GM23338 (cell line): ENCODE measurements at regions not wholly inside any gene's neighbourhood (a gene's known extent, or its start where the extent isn't known, plus 50 kb on each side); places are given as distances from the start of the nearest gene placed in this dataset.

ENCODE experiments used
- ATAC-seq: fragments of 200-7000 bp; cut with Tn5 transposase; 3 replicates; pipeline ENCODE4 v1.9.1; 2020
- DNase-seq: peaks from one replicate; pipeline ENCODE4 v3.0.0-alpha.2; 2015; ENCODE audit warnings: low spot score
- H2AFZ ChIP-seq: fragments of 200-600 bp; sonication (generic); 2 replicates; pipeline ENCODE4 v1.8.0; 2016; ENCODE audit warnings: antibody characterized with exemption, mild to moderate bottlenecking, moderate library complexity
- H3F3A ChIP-seq: fragments of 200-600 bp; sonication (generic); replicated peaks from 2 replicates; pipeline ENCODE4 v1.8.0; 2017; ENCODE audit warnings: antibody characterized with exemption, mixed run types, low read depth
- H3K27ac ChIP-seq: fragments of 200-600 bp; sonication (generic); 2 replicates; pipeline ENCODE4 v1.6.1; 2016; ENCODE audit warnings: low read depth
- H3K27me3 ChIP-seq: fragments of 200-600 bp; sonication (generic); 2 replicates; pipeline ENCODE4 v1.8.0; 2016; ENCODE audit warnings: mild to moderate bottlenecking, mixed run types, moderate library complexity; ENCODE audit not compliant: insufficient read depth
- H3K36me3 ChIP-seq: fragments of 200-600 bp; sonication (generic); 2 replicates; pipeline ENCODE4 v1.8.0; 2016; ENCODE audit warnings: mild to moderate bottlenecking; ENCODE audit not compliant: insufficient read depth
- H3K4me1 ChIP-seq: fragments of 200-600 bp; sonication (generic); 2 replicates; pipeline ENCODE4 v1.8.0; 2016; ENCODE audit warnings: mild to moderate bottlenecking, moderate library complexity; ENCODE audit not compliant: insufficient read depth
- H3K4me2 ChIP-seq: fragments of 200-600 bp; sonication (generic); 2 replicates; pipeline ENCODE4 v1.7.1; 2017; ENCODE audit warnings: mixed run types
- H3K4me3 ChIP-seq: fragments of 200-600 bp; sonication (generic); 2 replicates; pipeline ENCODE4 v1.6.1; 2016; ENCODE audit warnings: mixed run types
- H3K79me2 ChIP-seq: fragments of 200-600 bp; sonication (generic); replicated peaks from 2 replicates; pipeline ENCODE4 v1.8.0; 2017; ENCODE audit warnings: mild to moderate bottlenecking; ENCODE audit not compliant: insufficient read depth
- H3K9me2 ChIP-seq: fragments of 200-600 bp; sonication (generic); 2 replicates; pipeline ENCODE4 v1.8.0; 2017; ENCODE audit not compliant: insufficient read depth
- H4K20me1 ChIP-seq: fragments of 200-600 bp; sonication (generic); replicated peaks from 2 replicates; pipeline ENCODE4 v1.8.0; 2017; ENCODE audit warnings: mild to moderate bottlenecking; ENCODE audit not compliant: insufficient read depth
- H3K27ac Mint-ChIP-seq: 2 replicates; pipeline ENCODE4 v1.8.0; 2020; ENCODE audit warnings: inconsistent platforms, mild to moderate bottlenecking, moderate library complexity, mixed read lengths
- H3K27me3 Mint-ChIP-seq: 3 replicates; pipeline ENCODE4 v1.8.0; 2022; ENCODE audit warnings: low read depth, mild to moderate bottlenecking, moderate library complexity, mixed read lengths, inconsistent platforms; ENCODE audit not compliant: insufficient read depth, poor library complexity
- H3K36me3 Mint-ChIP-seq: 3 replicates; pipeline ENCODE4 v1.8.0; 2021; ENCODE audit warnings: low read depth, mild to moderate bottlenecking, inconsistent platforms, moderate library complexity, mixed read lengths
- H3K4me1 Mint-ChIP-seq: 3 replicates; pipeline ENCODE4 v1.8.0; 2020; ENCODE audit warnings: mild to moderate bottlenecking, inconsistent platforms, mixed read lengths
- H3K4me3 Mint-ChIP-seq: 3 replicates; pipeline ENCODE4 v1.8.0; 2021; ENCODE audit warnings: moderate library complexity, mild to moderate bottlenecking, inconsistent platforms, mixed read lengths
- H3K9me3 Mint-ChIP-seq: 3 replicates; pipeline ENCODE4 v1.8.0; 2020; ENCODE audit warnings: moderate library complexity, mild to moderate bottlenecking, inconsistent platforms, mixed read lengths
- CREB1 ChIP-seq: fragments of 250-450 bp; sonication (Bioruptor Pico); IDR thresholded peaks from 2 replicates; pipeline ENCODE4 v1.5.0; 2020; ENCODE audit warnings: low read depth, mild to moderate bottlenecking, moderate library complexity
- EZH2 ChIP-seq: fragments of 200-600 bp; sonication (generic); IDR thresholded peaks from one replicate; pipeline ENCODE4 v1.8.0; 2017; ENCODE audit warnings: antibody characterized with exemption, mild to moderate bottlenecking, low read depth; ENCODE audit not compliant: unreplicated experiment
- EZH2phosphoT487 ChIP-seq: fragments of 200-600 bp; sonication (generic); IDR thresholded peaks from one replicate; pipeline ENCODE4 v1.8.1; 2018; ENCODE audit warnings: antibody characterized with exemption; ENCODE audit not compliant: unreplicated experiment
- JUNB ChIP-seq: IDR thresholded peaks from one replicate; pipeline ENCODE4 v1.6.1; 2016; ENCODE audit warnings: antibody characterized with exemption; ENCODE audit not compliant: unreplicated experiment
- NANOG ChIP-seq: IDR thresholded peaks from 2 replicates; pipeline ENCODE4 v1.6.1; 2016; ENCODE audit warnings: antibody characterized with exemption, borderline replicate concordance
- POLR2AphosphoS5 ChIP-seq: IDR thresholded peaks from 2 replicates; pipeline ENCODE4 v1.6.1; 2016; ENCODE audit warnings: antibody characterized with exemption, low read depth
- STAT1 ChIP-seq: IDR thresholded peaks from one replicate; pipeline ENCODE4 v1.6.1; 2016; ENCODE audit warnings: antibody characterized with exemption; ENCODE audit not compliant: unreplicated experiment
- ZNF114 ChIP-seq: fragments of 250-450 bp; sonication (Bioruptor Pico); IDR thresholded peaks from 2 replicates; pipeline ENCODE4 v1.5.0; 2020; ENCODE audit warnings: mild to moderate bottlenecking, moderate library complexity
- ZNF331 ChIP-seq: fragments of 250-450 bp; sonication (Bioruptor Pico); IDR thresholded peaks from 2 replicates; pipeline ENCODE4 v1.5.0; 2020; ENCODE audit warnings: low read depth, mild to moderate bottlenecking, moderate library complexity
- TF ChIP-seq, protein P1 (sequence below): IDR thresholded peaks from one replicate; pipeline ENCODE4 v1.6.1; 2018; ENCODE audit warnings: antibody characterized with exemption; ENCODE audit not compliant: unreplicated experiment
- TF ChIP-seq, protein P2 (sequence below): IDR thresholded peaks from 2 replicates; pipeline ENCODE4 v1.6.1; 2016; ENCODE audit warnings: antibody characterized with exemption
- TF ChIP-seq, protein P3 (sequence below), 2 experiments: fragments of 200-600 bp in 1 of 2; sonication (generic) in 1 of 2; conservative IDR thresholded peaks; 2 replicates each; pipeline versions ENCODE4 v1.5.1 to v1.6.1; 2016 to 2017; ENCODE audit warnings: antibody characterized with exemption in 2 of 2, low read depth in 2 of 2, mild to moderate bottlenecking in 2 of 2, moderate library complexity in 1 of 2
- TF ChIP-seq, protein P4 (sequence below): fragments of 250-450 bp; sonication (Bioruptor Pico); IDR thresholded peaks from 2 replicates; pipeline ENCODE4 v1.5.0; 2020; ENCODE audit warnings: mild to moderate bottlenecking, moderate library complexity

DNA sequence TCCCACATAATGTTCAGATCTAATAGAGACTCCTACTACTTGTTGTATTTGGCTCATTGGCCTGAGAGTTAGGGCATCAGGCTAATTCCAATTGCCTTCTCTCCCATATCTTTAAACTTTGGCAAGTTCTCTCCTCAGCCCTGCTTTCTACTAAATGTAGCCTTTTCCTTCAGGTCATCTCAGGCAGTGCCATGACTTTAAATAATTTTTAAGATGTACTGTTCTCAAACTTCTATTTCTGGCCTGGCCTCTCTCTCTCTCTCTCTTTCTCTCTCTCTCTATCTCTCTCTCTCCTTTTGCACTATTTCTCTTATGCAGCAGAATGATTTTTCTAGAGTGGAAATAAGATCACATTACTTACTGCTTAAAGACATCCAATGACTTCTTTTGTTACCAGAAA is 114.5 kb upstream of the PAQR3 start:
- H3K4me3 Mint-ChIP-seq, result no peak overlapping the region
- H3K9me2 ChIP-seq, result no peaks in the 10 kb centered on the region
- H3K27me3 ChIP-seq, result no peaks in the 10 kb centered on the region
- H3F3A ChIP-seq, result no peaks in the 10 kb centered on the region
- no peaks in the 10 kb centered on the region for H3K79me2 ChIP-seq
- no peaks in the 10 kb centered on the region for H3K36me3 ChIP-seq
- no peaks in the 10 kb centered on the region for H3K4me1 Mint-ChIP-seq
- no peak overlapping the region for H3K4me3 ChIP-seq
- ATAC-seq (no peak), DNase-seq (no peak)
- no peak overlapping the region for H2AFZ ChIP-seq
- no peaks in the 10 kb centered on the region for H3K4me1 ChIP-seq
- H3K27ac Mint-ChIP-seq, result no peak overlapping the region
- H3K4me2 ChIP-seq, result no peak overlapping the region
- peaks cover 3% of the 10 kb centered on the region for H3K27me3 Mint-ChIP-seq
- no peaks in the 10 kb centered on the region for H4K20me1 ChIP-seq
- no peaks in the 10 kb centered on the region for H3K9me3 Mint-ChIP-seq
- TF ChIP-seq STAT1, result no peak
- TF ChIP-seq, protein P1, sequence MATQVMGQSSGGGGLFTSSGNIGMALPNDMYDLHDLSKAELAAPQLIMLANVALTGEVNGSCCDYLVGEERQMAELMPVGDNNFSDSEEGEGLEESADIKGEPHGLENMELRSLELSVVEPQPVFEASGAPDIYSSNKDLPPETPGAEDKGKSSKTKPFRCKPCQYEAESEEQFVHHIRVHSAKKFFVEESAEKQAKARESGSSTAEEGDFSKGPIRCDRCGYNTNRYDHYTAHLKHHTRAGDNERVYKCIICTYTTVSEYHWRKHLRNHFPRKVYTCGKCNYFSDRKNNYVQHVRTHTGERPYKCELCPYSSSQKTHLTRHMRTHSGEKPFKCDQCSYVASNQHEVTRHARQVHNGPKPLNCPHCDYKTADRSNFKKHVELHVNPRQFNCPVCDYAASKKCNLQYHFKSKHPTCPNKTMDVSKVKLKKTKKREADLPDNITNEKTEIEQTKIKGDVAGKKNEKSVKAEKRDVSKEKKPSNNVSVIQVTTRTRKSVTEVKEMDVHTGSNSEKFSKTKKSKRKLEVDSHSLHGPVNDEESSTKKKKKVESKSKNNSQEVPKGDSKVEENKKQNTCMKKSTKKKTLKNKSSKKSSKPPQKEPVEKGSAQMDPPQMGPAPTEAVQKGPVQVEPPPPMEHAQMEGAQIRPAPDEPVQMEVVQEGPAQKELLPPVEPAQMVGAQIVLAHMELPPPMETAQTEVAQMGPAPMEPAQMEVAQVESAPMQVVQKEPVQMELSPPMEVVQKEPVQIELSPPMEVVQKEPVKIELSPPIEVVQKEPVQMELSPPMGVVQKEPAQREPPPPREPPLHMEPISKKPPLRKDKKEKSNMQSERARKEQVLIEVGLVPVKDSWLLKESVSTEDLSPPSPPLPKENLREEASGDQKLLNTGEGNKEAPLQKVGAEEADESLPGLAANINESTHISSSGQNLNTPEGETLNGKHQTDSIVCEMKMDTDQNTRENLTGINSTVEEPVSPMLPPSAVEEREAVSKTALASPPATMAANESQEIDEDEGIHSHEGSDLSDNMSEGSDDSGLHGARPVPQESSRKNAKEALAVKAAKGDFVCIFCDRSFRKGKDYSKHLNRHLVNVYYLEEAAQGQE, result no peak
- TF ChIP-seq ZNF331 (CRISPR knock-in tag), result no peak
- TF ChIP-seq, protein P2, sequence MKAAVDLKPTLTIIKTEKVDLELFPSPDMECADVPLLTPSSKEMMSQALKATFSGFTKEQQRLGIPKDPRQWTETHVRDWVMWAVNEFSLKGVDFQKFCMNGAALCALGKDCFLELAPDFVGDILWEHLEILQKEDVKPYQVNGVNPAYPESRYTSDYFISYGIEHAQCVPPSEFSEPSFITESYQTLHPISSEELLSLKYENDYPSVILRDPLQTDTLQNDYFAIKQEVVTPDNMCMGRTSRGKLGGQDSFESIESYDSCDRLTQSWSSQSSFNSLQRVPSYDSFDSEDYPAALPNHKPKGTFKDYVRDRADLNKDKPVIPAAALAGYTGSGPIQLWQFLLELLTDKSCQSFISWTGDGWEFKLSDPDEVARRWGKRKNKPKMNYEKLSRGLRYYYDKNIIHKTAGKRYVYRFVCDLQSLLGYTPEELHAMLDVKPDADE, result no peak
- no peak for TF ChIP-seq NANOG
- TF ChIP-seq JUNB, result no peak
- no peak for TF ChIP-seq POLR2AphosphoS5
- no peak for TF ChIP-seq CREB1 (CRISPR knock-in tag)
- TF ChIP-seq EZH2phosphoT487, result no peak
- TF ChIP-seq, protein P3, sequence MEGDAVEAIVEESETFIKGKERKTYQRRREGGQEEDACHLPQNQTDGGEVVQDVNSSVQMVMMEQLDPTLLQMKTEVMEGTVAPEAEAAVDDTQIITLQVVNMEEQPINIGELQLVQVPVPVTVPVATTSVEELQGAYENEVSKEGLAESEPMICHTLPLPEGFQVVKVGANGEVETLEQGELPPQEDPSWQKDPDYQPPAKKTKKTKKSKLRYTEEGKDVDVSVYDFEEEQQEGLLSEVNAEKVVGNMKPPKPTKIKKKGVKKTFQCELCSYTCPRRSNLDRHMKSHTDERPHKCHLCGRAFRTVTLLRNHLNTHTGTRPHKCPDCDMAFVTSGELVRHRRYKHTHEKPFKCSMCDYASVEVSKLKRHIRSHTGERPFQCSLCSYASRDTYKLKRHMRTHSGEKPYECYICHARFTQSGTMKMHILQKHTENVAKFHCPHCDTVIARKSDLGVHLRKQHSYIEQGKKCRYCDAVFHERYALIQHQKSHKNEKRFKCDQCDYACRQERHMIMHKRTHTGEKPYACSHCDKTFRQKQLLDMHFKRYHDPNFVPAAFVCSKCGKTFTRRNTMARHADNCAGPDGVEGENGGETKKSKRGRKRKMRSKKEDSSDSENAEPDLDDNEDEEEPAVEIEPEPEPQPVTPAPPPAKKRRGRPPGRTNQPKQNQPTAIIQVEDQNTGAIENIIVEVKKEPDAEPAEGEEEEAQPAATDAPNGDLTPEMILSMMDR (conservative IDR thresholded peaks at IDR 0.05; ENCODE audit: low read depth in 2 of 2), result no peak
- no peak for TF ChIP-seq EZH2
- TF ChIP-seq, protein P4, sequence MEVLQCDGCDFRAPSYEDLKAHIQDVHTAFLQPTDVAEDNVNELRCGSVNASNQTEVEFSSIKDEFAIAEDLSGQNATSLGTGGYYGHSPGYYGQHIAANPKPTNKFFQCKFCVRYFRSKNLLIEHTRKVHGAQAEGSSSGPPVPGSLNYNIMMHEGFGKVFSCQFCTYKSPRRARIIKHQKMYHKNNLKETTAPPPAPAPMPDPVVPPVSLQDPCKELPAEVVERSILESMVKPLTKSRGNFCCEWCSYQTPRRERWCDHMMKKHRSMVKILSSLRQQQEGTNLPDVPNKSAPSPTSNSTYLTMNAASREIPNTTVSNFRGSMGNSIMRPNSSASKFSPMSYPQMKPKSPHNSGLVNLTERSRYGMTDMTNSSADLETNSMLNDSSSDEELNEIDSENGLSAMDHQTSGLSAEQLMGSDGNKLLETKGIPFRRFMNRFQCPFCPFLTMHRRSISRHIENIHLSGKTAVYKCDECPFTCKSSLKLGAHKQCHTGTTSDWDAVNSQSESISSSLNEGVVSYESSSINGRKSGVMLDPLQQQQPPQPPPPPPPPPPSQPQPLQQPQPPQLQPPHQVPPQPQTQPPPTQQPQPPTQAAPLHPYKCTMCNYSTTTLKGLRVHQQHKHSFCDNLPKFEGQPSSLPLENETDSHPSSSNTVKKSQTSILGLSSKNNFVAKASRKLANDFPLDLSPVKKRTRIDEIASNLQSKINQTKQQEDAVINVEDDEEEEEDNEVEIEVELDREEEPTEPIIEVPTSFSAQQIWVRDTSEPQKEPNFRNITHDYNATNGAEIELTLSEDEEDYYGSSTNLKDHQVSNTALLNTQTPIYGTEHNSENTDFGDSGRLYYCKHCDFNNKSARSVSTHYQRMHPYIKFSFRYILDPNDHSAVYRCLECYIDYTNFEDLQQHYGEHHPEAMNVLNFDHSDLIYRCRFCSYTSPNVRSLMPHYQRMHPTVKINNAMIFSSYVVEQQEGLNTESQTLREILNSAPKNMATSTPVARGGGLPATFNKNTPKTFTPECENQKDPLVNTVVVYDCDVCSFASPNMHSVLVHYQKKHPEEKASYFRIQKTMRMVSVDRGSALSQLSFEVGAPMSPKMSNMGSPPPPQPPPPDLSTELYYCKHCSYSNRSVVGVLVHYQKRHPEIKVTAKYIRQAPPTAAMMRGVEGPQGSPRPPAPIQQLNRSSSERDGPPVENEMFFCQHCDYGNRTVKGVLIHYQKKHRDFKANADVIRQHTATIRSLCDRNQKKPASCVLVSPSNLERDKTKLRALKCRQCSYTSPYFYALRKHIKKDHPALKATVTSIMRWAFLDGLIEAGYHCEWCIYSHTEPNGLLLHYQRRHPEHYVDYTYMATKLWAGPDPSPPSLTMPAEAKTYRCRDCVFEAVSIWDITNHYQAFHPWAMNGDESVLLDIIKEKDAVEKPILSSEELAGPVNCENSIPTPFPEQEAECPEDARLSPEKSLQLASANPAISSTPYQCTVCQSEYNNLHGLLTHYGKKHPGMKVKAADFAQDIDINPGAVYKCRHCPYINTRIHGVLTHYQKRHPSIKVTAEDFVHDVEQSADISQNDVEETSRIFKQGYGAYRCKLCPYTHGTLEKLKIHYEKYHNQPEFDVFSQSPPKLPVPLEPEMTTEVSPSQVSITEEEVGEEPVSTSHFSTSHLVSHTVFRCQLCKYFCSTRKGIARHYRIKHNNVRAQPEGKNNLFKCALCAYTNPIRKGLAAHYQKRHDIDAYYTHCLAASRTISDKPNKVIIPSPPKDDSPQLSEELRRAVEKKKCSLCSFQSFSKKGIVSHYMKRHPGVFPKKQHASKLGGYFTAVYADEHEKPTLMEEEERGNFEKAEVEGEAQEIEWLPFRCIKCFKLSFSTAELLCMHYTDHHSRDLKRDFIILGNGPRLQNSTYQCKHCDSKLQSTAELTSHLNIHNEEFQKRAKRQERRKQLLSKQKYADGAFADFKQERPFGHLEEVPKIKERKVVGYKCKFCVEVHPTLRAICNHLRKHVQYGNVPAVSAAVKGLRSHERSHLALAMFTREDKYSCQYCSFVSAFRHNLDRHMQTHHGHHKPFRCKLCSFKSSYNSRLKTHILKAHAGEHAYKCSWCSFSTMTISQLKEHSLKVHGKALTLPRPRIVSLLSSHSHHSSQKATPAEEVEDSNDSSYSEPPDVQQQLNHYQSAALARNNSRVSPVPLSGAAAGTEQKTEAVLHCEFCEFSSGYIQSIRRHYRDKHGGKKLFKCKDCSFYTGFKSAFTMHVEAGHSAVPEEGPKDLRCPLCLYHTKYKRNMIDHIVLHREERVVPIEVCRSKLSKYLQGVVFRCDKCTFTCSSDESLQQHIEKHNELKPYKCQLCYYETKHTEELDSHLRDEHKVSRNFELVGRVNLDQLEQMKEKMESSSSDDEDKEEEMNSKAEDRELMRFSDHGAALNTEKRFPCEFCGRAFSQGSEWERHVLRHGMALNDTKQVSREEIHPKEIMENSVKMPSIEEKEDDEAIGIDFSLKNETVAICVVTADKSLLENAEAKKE (CRISPR knock-in tag), result no peak
- no peak for TF ChIP-seq ZNF114 (CRISPR knock-in tag)
- no peaks in the 10 kb centered on the region for H3K36me3 Mint-ChIP-seq
- H3K27ac ChIP-seq, result no peak overlapping the region
